Common myeloid progenitor, CD34-positive (primary cell): ENCODE measurements at regions not wholly inside any gene's neighbourhood (a gene's known extent, or its start where the extent isn't known, plus 50 kb on each side); places are given as distances from the start of the nearest gene placed in this dataset.
A peak's percentile ranks its signal among the peaks of the same experiment; 100 is the strongest.

Experiments
- CTCF ChIA-PET: fragments of 350-600 bp; sonication (Branson Sonifier 250); formaldehyde crosslinking; loops from one replicate; lab custom pipeline; 2021; ENCODE audit warnings: antibody characterized with exemption; lab: Charles Lee
- POLR2A ChIA-PET: fragments of 350-600 bp; sonication (Branson Sonifier 250); formaldehyde crosslinking; loops from one replicate; lab custom pipeline; 2021; ENCODE audit warnings: antibody characterized with exemption; lab: Charles Lee
- DNase-seq, 3 donors: peaks; one replicate each; pipeline versions ENCODE4 v3.0.0 to v3.0.0-alpha.2; 2013
- H3K27ac ChIP-seq, 2 experiments: 1 replicate in 1 of 2; 2 replicates in 1 of 2; pipeline ENCODE4 v1.7.0; 2013; ENCODE audit warnings: inconsistent platforms in 2 of 2, low read length in 2 of 2, mild to moderate bottlenecking in 2 of 2, low read depth in 1 of 2, moderate library complexity in 1 of 2; ENCODE audit not compliant: severe bottlenecking in 2 of 2, insufficient read depth in 1 of 2, poor library complexity in 1 of 2
- H3K27me3 ChIP-seq, 5 experiments: replicated peaks in 2 of 5; 1 replicate in 3 of 5; 2 replicates in 2 of 5; pipeline versions ENCODE4 v1.6.1 to v1.7.0; 2013; ENCODE audit warnings: low read length in 4 of 5, mild to moderate bottlenecking in 2 of 5, moderate library complexity in 2 of 5, inconsistent platforms in 1 of 5; ENCODE audit not compliant: insufficient read depth in 5 of 5, control insufficient read depth in 4 of 5
- H3K36me3 ChIP-seq, 4 experiments: 1 replicate in 2 of 4; 2 replicates in 2 of 4; pipeline versions ENCODE4 v1.6.1 to v1.7.0; 2013; ENCODE audit warnings: low read length in 3 of 4, control low read depth in 1 of 4, mild to moderate bottlenecking in 1 of 4; ENCODE audit not compliant: control insufficient read depth in 4 of 4, insufficient read depth in 4 of 4
- H3K4me1 ChIP-seq, 4 experiments: 1 replicate in 3 of 4; 2 replicates in 1 of 4; pipeline versions ENCODE4 v1.6.1 to v1.7.1; 2013; ENCODE audit warnings: low read length in 3 of 4, mild to moderate bottlenecking in 3 of 4, control low read depth in 1 of 4, inconsistent platforms in 1 of 4, moderate library complexity in 1 of 4; ENCODE audit not compliant: control insufficient read depth in 4 of 4, insufficient read depth in 4 of 4; ENCODE audit errors: control extremely low read depth in 1 of 4
- H3K4me3 ChIP-seq, 7 experiments: 1 replicate in 4 of 7; 2 replicates in 3 of 7; pipeline versions ENCODE4 v1.5.1 to v1.7.0; 2013; ENCODE audit warnings: mild to moderate bottlenecking in 7 of 7, low read length in 6 of 7, moderate library complexity in 6 of 7, inconsistent platforms in 2 of 7, low read depth in 2 of 7, control low read depth in 1 of 7; ENCODE audit not compliant: insufficient read depth in 4 of 7, control insufficient read depth in 1 of 7; ENCODE audit errors: extremely low read depth in 1 of 7
- H3K9me3 ChIP-seq, 5 experiments: 1 replicate in 4 of 5; 2 replicates in 1 of 5; pipeline versions ENCODE4 v1.6.1 to v1.7.1; 2013; ENCODE audit warnings: low read length in 4 of 5, mild to moderate bottlenecking in 2 of 5, inconsistent platforms in 1 of 5, low read depth in 1 of 5, moderate library complexity in 1 of 5; ENCODE audit not compliant: control insufficient read depth in 4 of 5, insufficient read depth in 2 of 5; ENCODE audit errors: control extremely low read depth in 1 of 5
- WGBS: methylation state at CpG from one replicate; pipeline ENCODE4 v1.1.5; 2013; ENCODE audit not compliant: insufficient coverage; 5-methylcytosine and 5-hydroxymethylcytosine counted together

- Histone ChIP-seq H3K36me3 (no peaks in the 10 kb centered on the region), H3K27ac (no peak overlapping the region), H3K4me3 (no peak overlapping the region), H3K9me3 (no peaks in the 10 kb centered on the region), H3K4me1 (peaks cover 0 to 4% (median 0%) of the 10 kb centered on the region in 4 experiments), H3K27me3 (no peaks in the 10 kb centered on the region)
- ChIA-PET POLR2A (interaction anchor here (0.7 kb wide), 1 partner anchor 15 kb away, joined by 3 read pairs; no protein-coding TSS in a partner anchor), CTCF (no interaction called here)
- no peak for DNase-seq
- WGBS: 100% methylated on average over 4 of the region's 6 CpGs
Measured at GRCh38 chr9:99750526-99750925, 71.2 kb upstream of the NR4A3 start.

DNA sequence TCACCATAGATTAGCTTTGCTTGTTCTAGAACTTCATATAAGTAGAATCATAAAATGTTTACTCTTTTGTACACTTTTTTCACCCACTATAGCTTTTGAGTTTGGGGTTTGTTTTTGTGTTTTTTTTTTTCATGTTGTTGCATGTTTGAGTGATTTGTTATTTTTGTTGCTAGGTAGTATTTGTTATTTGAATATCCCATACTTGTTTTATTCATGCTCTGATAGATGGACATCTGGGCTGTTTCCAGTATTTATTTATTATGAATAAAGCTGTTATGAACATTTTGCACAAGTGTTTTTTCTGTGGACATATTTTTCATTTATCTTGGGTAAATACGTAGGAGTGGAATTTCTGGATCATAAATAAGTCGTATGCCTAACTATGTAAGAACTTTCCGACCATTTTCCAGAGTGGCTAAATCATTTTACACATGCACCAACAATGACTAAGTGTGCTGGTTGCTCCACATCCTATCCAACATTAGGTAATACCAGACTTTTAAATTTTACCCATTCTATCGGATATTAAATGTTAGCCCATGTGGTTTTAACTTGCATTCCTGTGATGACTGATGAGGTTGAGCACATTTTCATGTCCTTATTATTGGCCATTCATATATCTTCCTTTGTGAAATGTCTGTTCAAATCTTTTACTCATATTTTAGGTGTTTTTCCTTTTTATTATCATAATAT lies 69.1 kb upstream of the NR4A3 start:
- no peak for DNase-seq
- no peaks in the 10 kb centered on the region for H3K36me3 ChIP-seq
- H3K27me3 ChIP-seq: no peaks in the 10 kb centered on the region
- CTCF ChIA-PET: no interaction called here
- POLR2A ChIA-PET: no interaction called here
- peaks cover 0 to 4% (median 0%) of the 10 kb centered on the region in 4 experiments for H3K4me1 ChIP-seq
- H3K9me3 ChIP-seq: no peaks in the 10 kb centered on the region
- H3K27ac ChIP-seq: no peak overlapping the region
- H3K4me3 ChIP-seq: no peak overlapping the region
- WGBS: 96% methylated on average over 3 of the region's 4 CpGs

GRCh38 chr9:99753436-99753835 lies 68.2 kb upstream of the NR4A3 start:
- H3K9me3 ChIP-seq: no peaks in the 10 kb centered on the region
- H3K4me1 ChIP-seq: peaks cover 0 to under 1% (median 0%) of the 10 kb centered on the region in 4 experiments
- H3K27me3 ChIP-seq: no peaks in the 10 kb centered on the region
- DNase-seq: no peak
- no peak overlapping the region for H3K4me3 ChIP-seq
- ChIA-PET CTCF (no interaction called here), POLR2A (no interaction called here)
- H3K36me3 ChIP-seq: no peaks in the 10 kb centered on the region
- WGBS: no CpG with 5 or more reads among the region's 1 CpG
- no peak overlapping the region for H3K27ac ChIP-seq

GRCh38 chr9:99760421-99760820 lies 61.3 kb upstream of the NR4A3 start:
- Histone ChIP-seq H3K4me3 (no peak overlapping the region), H3K36me3 (no peaks in the 10 kb centered on the region), H3K27ac (no peak overlapping the region), H3K27me3 (no peaks in the 10 kb centered on the region), H3K4me1 (peaks cover 0 to 8% (median 2%) of the 10 kb centered on the region in 4 experiments), H3K9me3 (no peaks in the 10 kb centered on the region)
- DNase-seq: no peak
- ChIA-PET CTCF (no interaction called here), POLR2A (no interaction called here)

DNA sequence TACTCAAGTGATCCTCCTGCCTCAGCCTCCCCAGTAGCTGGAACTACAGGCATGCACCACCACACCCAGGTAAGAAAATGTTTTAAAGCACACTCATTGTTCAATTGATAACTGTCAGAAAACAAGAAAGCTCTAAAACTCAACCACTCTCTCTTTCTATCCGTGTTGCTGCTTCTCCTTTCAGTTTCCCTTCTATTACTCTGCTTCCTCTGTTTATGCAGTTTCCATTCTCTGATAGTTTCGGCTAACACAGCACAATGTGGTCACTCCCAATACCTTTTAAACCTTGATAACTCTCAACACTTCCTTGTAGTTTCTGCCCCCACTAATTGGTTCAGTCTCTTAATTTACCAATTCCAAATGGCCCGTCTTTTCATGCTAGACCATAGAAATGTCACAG lies 59.2 kb upstream of the NR4A3 start:
- Histone ChIP-seq H3K4me1 (peaks cover 0 to 8% (median 2%) of the 10 kb centered on the region in 4 experiments), H3K9me3 (no peaks in the 10 kb centered on the region), H3K27me3 (no peaks in the 10 kb centered on the region), H3K36me3 (no peaks in the 10 kb centered on the region), H3K4me3 (peak overlapping the region in 3 of 7 experiments; percentile 11 to 57 (median 44)), H3K27ac (peak overlapping the region in 1 of 2 experiments; percentile 12)
- peak; percentile 7 to 50 (median 39) for DNase-seq
- POLR2A ChIA-PET: no interaction called here
- CTCF ChIA-PET: no interaction called here
- 0% methylated on average over 2 of the region's 3 CpGs for WGBS
